NCI-H2107 treated with DMSO at 0.1 percent for 48 hours (cell line): ENCODE measurements at regions not wholly inside any gene's neighbourhood (a gene's known extent, or its start where the extent isn't known, plus 50 kb on each side); places are given as distances from the start of the nearest gene placed in this dataset.

ENCODE experiments used
- DNase-seq: peaks from one replicate; lab custom pipeline; 2025; ENCODE audit not compliant: unreplicated experiment; lab: John Stamatoyannopoulos, UW

GRCh38 chr19:30879736-30880135, 469.5 kb downstream of the TSHZ3 start:
- DNase-seq = no peak

DNA sequence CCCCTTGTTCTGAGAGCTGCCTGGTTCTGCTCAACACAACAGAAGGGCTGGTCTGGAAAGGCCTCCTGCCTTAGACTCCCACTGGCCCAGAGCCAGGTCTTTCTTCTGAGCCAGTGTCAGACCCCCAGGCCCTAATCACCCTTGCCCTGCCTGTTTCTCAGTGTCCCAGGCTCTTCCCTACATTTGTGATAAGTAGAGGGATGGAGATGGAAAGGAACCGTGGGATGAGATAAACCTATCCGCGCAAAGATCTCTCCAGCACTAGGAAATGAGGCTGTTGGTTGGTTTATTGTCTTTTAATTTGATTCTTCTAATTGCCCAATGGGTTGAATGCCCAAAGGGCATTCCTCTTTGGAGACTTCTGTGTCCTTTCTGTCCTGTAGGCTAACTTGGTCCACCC, 470.0 kb downstream of the TSHZ3 start:
- no peak for DNase-seq

GRCh38 chr19:30878495-30878894, 470.7 kb downstream of the TSHZ3 start:
- no peak for DNase-seq

DNA sequence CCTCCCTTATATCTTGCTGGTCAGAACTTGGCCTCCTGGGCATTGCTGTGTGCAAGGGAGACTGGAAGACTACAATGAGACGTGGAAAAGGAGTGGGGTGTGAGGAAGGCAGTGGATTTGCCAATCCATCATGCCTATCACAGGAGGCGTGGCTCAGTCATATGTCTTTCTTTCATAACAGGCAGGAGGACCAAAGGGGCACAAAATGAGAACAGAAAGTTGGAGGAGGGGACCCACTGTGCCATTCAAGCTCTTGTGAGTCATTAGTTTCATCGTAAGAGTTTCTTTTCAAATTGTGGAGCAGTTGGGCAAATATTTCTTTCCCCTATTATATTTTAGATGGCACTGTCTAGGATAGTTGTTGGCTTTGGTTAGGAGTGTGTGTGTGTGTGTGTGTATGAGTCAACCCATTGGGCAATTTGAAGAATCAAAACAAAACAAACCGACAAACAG, 471.5 kb downstream of the TSHZ3 start:
- DNase-seq = no peak

GRCh38 chr19:30873691-30874090, 475.5 kb downstream of the TSHZ3 start:
- DNase-seq = no peak

GRCh38 chr19:30873003-30873402, 476.2 kb downstream of the TSHZ3 start:
- no peak for DNase-seq

DNA sequence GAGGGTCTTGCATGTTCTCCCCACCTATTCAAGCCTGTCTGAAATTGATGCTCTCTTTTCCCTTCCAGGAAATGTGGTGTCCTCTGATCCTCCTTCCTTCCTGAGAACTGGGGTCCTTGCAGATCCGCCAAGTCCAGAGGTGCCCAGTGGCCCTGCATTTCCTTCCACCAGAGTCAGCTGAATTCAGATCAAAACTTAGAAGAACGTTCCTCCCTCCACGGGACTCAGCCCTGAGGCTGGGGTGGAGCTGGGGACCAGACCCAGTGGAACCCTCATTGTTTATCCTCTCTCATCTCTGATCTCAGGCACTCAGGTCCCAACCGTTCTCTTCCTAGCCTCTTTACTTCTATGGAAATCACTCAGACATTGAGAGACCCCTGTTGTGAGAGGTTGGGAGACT, 477.3 kb downstream of the TSHZ3 start:
- no peak for DNase-seq

GRCh38 chr19:30870876-30871275, 478.4 kb downstream of the TSHZ3 start:
- DNase-seq = no peak

GRCh38 chr19:30865511-30865910, 483.7 kb downstream of the TSHZ3 start:
- DNase-seq = no peak

DNA sequence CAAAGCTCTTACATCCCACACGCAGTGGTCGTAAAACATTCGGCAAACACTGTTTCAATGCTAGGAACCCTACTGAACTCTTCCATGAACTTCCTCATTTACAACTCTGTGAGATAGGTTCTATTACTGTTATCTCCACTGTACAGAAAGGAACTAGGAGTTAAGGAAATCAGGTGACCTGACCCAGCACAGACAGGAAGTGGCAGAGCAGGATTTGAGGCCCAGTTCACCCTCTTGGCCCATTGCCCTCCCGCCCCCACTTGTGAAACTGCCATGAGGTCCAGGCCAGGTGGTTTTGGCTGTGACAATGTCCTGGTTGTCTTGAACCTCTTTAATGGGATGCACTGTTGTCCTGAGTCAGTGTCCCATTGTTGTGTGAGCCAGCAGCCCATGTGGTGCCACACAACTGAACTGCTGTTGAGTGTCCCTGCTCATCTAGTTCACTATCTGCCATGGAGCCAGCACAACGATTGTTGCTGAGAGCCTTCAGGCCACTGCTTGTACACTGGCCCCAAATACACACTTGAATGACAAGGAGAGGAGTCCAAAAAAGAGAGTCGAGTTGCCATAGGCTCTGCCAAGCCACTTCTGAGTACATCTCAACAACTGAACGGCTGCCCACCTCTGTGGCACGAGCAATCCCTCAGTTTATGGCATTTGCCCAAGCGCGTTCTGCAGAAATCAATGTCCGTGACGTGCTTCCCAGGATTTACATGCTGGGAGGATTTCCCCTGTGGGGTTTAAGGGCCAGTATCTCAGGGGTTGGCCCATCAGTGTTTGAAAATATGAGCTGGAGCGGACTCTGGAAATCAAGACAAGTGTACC, 484.6 kb downstream of the TSHZ3 start:
- DNase-seq = no peak

DNA sequence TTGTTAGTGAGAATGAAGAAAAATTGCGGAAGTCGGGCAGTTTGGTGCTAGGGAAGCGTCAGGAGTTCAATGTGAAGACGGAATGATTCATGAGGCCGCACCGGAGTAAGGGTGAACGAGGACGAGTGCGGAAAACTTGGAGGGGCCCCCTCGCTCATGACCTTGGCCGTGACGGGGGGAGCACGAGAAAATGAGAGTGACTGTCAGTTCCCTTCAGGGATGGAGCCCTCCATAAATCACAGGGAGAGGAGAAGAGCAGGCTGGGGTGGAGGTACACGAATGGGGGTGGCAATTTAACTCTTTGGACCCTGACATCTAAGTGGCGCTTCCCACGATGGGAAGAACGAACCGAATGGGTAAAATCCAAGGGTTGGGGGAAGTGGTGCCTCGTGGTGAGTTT, 486.4 kb downstream of the TSHZ3 start:
- no peak for DNase-seq

DNA sequence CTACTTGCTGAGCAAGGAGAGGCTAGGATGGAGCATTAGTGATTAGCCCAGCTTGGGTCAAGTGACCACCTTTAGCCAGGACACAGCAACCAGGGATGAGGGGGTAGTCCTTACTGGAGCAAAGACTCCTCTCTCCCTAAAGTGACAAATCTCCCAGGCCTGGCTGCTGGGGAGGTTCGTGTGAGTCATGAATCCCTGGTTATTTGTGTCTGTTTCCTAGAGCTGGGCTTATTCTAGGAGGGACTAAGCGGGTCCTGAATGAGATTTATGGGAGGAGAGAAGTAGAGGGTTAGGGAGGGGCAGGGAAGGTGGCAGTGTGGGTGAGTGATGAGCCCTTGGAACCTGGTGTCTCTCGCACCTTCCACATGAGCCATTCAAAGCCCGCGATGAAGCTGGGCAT, 487.3 kb downstream of the TSHZ3 start:
- no peak for DNase-seq

- DNase-seq = no peak
These were observed 485.8 kb downstream of the ZNF536 start for GRCh38 chr19:30857966-30858490.

GRCh38 chr19:30857388-30857787, 485.2 kb downstream of the ZNF536 start:
- DNase-seq = no peak

DNA sequence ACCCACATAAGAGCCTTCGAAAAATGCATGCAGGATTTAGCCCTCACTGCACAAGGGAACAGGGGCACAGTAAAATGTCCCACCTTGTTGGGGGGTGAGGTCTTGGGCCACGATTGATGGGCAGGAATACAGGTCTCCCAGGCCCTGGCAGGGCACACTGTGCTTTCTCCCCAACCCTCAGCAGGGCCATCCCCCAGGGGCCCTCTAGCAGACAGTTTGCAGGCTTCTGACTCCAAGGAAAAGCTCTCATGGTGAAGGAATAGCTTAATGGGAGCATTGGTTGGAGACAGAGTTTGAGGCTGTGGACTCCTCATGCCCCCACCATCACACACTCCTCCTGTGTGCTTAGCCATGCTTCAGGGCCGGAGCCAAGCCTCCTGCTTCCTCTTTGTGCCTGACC, 484.6 kb downstream of the ZNF536 start:
- DNase-seq = no peak

GRCh38 chr19:30856376-30856775, 484.2 kb downstream of the ZNF536 start:
- no peak for DNase-seq

GRCh38 chr19:30855442-30855841, 483.3 kb downstream of the ZNF536 start:
- no peak for DNase-seq

DNA sequence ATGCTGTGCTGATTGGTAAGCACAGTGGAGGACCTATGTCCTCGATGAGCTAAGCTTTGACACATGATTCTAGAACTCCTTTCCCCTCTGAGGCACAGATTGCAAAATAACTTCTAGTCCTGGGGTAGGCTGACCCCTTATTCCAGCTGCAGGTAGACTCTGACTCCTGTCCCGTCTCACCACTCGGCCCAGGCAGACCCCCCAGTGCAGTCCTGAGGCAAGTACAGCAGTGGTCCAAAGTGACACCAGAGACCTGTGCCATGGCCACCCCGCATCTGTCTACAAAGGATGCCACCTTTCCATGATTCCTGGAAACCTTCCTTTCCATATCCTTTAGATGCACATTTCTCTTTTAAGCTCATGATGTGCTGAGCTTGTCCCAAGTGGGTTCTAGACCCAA, 482.5 kb downstream of the ZNF536 start:
- no peak for DNase-seq

- no peak for DNase-seq
These were observed 482.0 kb downstream of the ZNF536 start for GRCh38 chr19:30854207-30854606.

- DNase-seq = no peak
These were observed 480.9 kb downstream of the ZNF536 start for GRCh38 chr19:30853036-30853435.

DNA sequence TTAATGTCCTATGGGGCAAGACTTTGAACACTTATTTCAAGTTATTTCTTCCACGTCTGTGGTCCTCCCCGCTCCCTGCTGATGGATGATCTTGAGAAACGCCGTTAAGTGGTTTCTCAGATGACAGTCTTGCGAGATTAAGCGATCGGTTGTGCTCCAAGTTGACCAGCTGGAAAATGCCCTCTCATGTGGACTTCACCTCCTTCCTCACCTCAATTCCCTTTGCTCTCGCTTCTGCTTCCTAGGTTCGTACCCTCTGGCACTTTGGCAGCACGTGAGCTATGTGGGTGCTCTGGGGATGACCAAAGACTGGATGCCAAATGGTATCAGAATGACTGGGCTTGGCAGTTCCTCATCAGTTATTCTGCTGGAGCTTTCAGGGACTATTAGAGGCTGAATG, 480.0 kb downstream of the ZNF536 start:
- DNase-seq = no peak

DNA sequence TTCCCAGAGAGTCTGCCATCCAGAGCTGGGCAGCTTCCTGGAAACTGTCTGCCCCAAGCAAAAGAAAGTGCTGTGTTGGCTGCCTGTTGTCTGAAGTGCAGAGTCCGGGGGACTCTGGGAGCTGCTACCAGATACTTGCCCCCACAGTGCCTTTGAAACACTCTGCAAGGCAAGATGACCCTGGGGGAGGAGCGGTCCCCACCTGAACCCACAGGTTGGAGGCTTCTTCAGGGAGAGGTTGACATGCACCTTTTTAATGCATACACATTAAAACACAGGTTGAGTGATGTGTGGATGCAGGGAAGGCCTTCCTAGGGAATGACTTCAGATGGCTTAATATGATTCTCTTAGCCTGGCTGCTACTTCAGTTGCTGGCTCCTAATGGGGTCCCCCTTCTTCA, 479.5 kb downstream of the ZNF536 start:
- no peak for DNase-seq
